Nucleus accumbens (tissue), 56 donors: ENCODE measurements at regions not wholly inside any gene's neighbourhood (a gene's known extent, or its start where the extent isn't known, plus 50 kb on each side); places are given as distances from the start of the nearest gene placed in this dataset.

Source experiments
- DNase-seq, 56 donors: peaks; one replicate each; lab custom pipeline; 2025; lab: John Stamatoyannopoulos, UW

GRCh38 chr2:128776461-128777195, 458.0 kb upstream of the HS6ST1 start:
- no peak for DNase-seq

- DNase-seq, result no peak
Observed at GRCh38 chr2:128777196-128778035, 458.7 kb upstream of the HS6ST1 start.

GRCh38 chr2:128778843-128779242, 460.2 kb upstream of the HS6ST1 start:
- no peak for DNase-seq

GRCh38 chr2:128779301-128780095, 460.8 kb upstream of the HS6ST1 start:
- DNase-seq, result no peak

- DNase-seq, result no peak
Observed at GRCh38 chr2:128780434-128781080, 461.9 kb upstream of the HS6ST1 start.

- no peak for DNase-seq
Observed at GRCh38 chr2:128781166-128781565, 462.5 kb upstream of the HS6ST1 start.

- DNase-seq, result no peak
Observed at GRCh38 chr2:128781585-128782385, 463.1 kb upstream of the HS6ST1 start.

GRCh38 chr2:128782411-128783192, 463.9 kb upstream of the HS6ST1 start:
- no peak for DNase-seq

GRCh38 chr2:128783193-128783671, 464.6 kb upstream of the HS6ST1 start:
- no peak for DNase-seq

- no peak for DNase-seq
Observed at GRCh38 chr2:128783896-128784295, 465.2 kb upstream of the HS6ST1 start.

- DNase-seq, result no peak
Observed at GRCh38 chr2:128784626-128785306, 466.1 kb upstream of the HS6ST1 start.

- DNase-seq, result no peak
Observed at GRCh38 chr2:128786316-128786715, 467.6 kb upstream of the HS6ST1 start.

- no peak for DNase-seq
Observed at GRCh38 chr2:128786741-128787478, 468.2 kb upstream of the HS6ST1 start.

GRCh38 chr2:128787616-128788015, 468.9 kb upstream of the HS6ST1 start:
- no peak for DNase-seq

GRCh38 chr2:128788636-128789220, 470.1 kb upstream of the HS6ST1 start:
- no peak for DNase-seq

- DNase-seq, result no peak
Observed at GRCh38 chr2:128789221-128789620, 470.6 kb upstream of the HS6ST1 start.
